Ishikawa (cell line): ENCODE measurements at regions not wholly inside any gene's neighbourhood (a gene's known extent, or its start where the extent isn't known, plus 50 kb on each side); places are given as distances from the start of the nearest gene placed in this dataset.

Source experiments
- CEBPB ChIP-seq: IDR thresholded peaks from 2 replicates; pipeline ENCODE4 v1.6.1; 2012
- CREB1 ChIP-seq: IDR thresholded peaks from 2 replicates; pipeline ENCODE4 v1.6.1; 2012; ENCODE audit warnings: low read depth
- EGR1 ChIP-seq: IDR thresholded peaks from 2 replicates; pipeline ENCODE4 v1.6.1; 2012
- EP300 ChIP-seq: IDR thresholded peaks from 2 replicates; pipeline ENCODE4 v1.6.1; 2012; ENCODE audit warnings: borderline replicate concordance
- FOXM1 ChIP-seq: IDR thresholded peaks from 2 replicates; pipeline ENCODE4 v1.6.1; 2012; ENCODE audit warnings: low read depth, borderline replicate concordance
- MAX ChIP-seq: IDR thresholded peaks from 2 replicates; pipeline ENCODE4 v1.6.1; 2012
- NFIC ChIP-seq: IDR thresholded peaks from 2 replicates; pipeline ENCODE4 v1.6.1; 2012
- RAD21 ChIP-seq: IDR thresholded peaks from 2 replicates; pipeline ENCODE4 v1.6.1; 2012; ENCODE audit warnings: low read depth
- REST ChIP-seq: IDR thresholded peaks from 2 replicates; pipeline ENCODE4 v1.6.1; 2012; ENCODE audit warnings: low read depth, mild to moderate bottlenecking
- TAF1 ChIP-seq: IDR thresholded peaks from 2 replicates; pipeline ENCODE4 v1.6.1; 2012; ENCODE audit warnings: low read depth, mild to moderate bottlenecking
- TCF12 ChIP-seq: IDR thresholded peaks from 2 replicates; pipeline ENCODE4 v1.6.1; 2012; ENCODE audit warnings: low read depth
- TEAD4 ChIP-seq: IDR thresholded peaks from 2 replicates; pipeline ENCODE4 v1.6.1; 2012
- USF1 ChIP-seq: IDR thresholded peaks from 2 replicates; pipeline ENCODE4 v1.6.1; 2012
- YY1 ChIP-seq: IDR thresholded peaks from 2 replicates; pipeline ENCODE4 v1.6.1; 2012; ENCODE audit warnings: low read depth
- ZBTB7A ChIP-seq: IDR thresholded peaks from 2 replicates; pipeline ENCODE4 v1.6.1; 2012; ENCODE audit warnings: low read depth

DNA sequence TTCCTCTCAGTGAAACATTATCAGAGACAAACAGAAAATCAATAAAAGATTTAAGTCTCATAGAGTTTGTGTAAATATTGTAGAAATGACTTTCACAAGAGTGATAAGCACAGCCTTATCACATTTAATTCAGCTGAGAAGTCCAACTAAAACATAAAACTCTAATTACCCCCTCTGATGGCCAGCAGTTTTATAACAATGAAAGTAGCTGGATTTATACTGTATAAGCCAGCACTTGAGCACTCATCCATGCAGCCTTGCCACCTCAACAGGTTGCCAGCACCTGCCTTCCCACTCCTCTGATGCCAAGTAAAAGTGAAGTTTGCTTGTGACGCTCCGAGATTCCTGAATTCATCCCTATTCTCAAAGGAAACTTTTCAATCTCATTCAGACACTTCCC is 103.0 kb upstream of the STK39 start:
- TF ChIP-seq REST (no peak), EP300 (no peak), TEAD4 (no peak), MAX (no peak), ZBTB7A (no peak), USF1 (no peak), YY1 (no peak), CREB1 (no peak), TAF1 (no peak), EGR1 (no peak)

DNA sequence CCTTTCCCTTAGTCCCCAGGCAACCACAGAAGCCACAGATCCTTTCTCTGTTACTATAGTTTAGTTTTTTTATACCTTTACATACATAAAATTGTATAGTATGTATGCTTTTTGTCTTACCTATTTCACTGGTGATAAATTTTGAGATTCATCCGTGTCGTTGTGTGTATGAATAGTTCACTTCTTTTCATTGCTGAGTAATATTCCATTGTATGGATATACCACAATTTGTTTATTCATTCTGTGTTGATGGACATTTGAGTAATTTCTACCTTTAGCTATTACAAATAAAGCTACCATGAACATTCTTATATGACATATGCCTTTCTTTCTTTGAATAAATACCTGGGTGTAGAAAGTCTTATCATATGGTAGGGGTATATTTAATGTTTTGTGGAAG is 102.8 kb upstream of the CERS6 start:
- TF ChIP-seq TEAD4 (no peak), NFIC (no peak), TCF12 (no peak), EP300 (no peak), ZBTB7A (no peak), RAD21 (no peak), FOXM1 (no peak), YY1 (no peak), CREB1 (no peak), USF1 (no peak), MAX (no peak), TAF1 (no peak), REST (no peak), CEBPB (no peak), EGR1 (no peak)

DNA sequence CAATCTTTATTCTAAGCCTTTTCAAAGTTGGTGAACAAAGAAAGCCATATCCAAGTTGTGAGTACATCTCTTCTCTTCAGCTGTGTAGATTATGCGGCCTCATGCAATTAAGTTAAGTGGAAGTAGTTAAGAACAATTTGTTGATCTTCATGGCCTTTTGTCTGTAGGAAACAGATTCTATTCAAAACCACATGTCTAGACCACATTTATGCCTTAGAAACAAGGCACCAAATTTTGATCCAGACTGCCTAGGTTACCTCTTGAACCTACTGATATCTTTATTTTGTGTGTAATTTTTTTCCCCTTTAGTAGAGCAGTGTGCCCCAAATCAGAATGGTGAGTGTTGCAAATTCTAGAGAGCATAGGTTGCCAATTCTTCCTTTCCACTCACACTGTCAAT is 101.6 kb upstream of the CERS6 start:
- TF ChIP-seq YY1 = no peak
- no peak for TF ChIP-seq FOXM1
- no peak for TF ChIP-seq TEAD4
- no peak for TF ChIP-seq EP300
- TF ChIP-seq CEBPB = no peak
- no peak for TF ChIP-seq USF1
- no peak for TF ChIP-seq CREB1
- no peak for TF ChIP-seq TAF1
- TF ChIP-seq TCF12 = no peak
- TF ChIP-seq RAD21 = no peak
- no peak for TF ChIP-seq EGR1
- TF ChIP-seq REST = no peak
- no peak for TF ChIP-seq MAX
- no peak for TF ChIP-seq ZBTB7A
- TF ChIP-seq NFIC = no peak

GRCh38 chr2:168355121-168355520 is 101.0 kb upstream of the CERS6 start:
- no peak for TF ChIP-seq ZBTB7A
